DOHH2 (cell line): ENCODE measurements at regions not wholly inside any gene's neighbourhood (a gene's known extent, or its start where the extent isn't known, plus 50 kb on each side); places are given as distances from the start of the nearest gene placed in this dataset.

Source experiments
- H3F3A ChIP-seq: fragments of 200-600 bp; sonication (generic), shearing (Covaris generic); 2 replicates; pipeline ENCODE4 v1.6.0; 2016; ENCODE audit warnings: antibody characterized with exemption, mild to moderate bottlenecking; ENCODE audit not compliant: control insufficient read depth, insufficient read depth
- H3K27ac ChIP-seq: fragments of 200-600 bp; sonication (generic); 2 replicates; pipeline ENCODE4 v1.5.1; 2014; ENCODE audit warnings: low read depth, mild to moderate bottlenecking, low read length, moderate library complexity
- H3K27me3 ChIP-seq: fragments of 200-600 bp; sonication (generic); 2 replicates; pipeline ENCODE4 v1.6.1; 2014; ENCODE audit warnings: mild to moderate bottlenecking, low read length, mixed read lengths; ENCODE audit not compliant: control insufficient read depth
- H3K36me3 ChIP-seq: fragments of 200-600 bp; sonication (generic); 2 replicates; pipeline ENCODE4 v1.6.1; 2014; ENCODE audit warnings: mild to moderate bottlenecking, low read length, moderate library complexity, mixed read lengths; ENCODE audit not compliant: control insufficient read depth
- H3K4me1 ChIP-seq: fragments of 200-600 bp; sonication (generic); 2 replicates; pipeline ENCODE4 v1.6.1; 2014; ENCODE audit warnings: mild to moderate bottlenecking, low read length, mixed read lengths; ENCODE audit not compliant: control insufficient read depth
- H3K4me2 ChIP-seq: fragments of 200-600 bp; sonication (generic); 2 replicates; pipeline ENCODE4 v1.6.0; 2014; ENCODE audit warnings: mild to moderate bottlenecking, low read length, moderate library complexity
- H3K4me3 ChIP-seq: fragments of 200-600 bp; sonication (generic); 2 replicates; pipeline ENCODE4 v1.5.1; 2014; ENCODE audit warnings: mild to moderate bottlenecking, low read length, mixed read lengths
- H3K79me2 ChIP-seq: fragments of 200-600 bp; sonication (generic); 2 replicates; pipeline ENCODE4 v1.6.1; 2014; ENCODE audit warnings: mild to moderate bottlenecking, low read length, mixed read lengths; ENCODE audit not compliant: control insufficient read depth
- H3K9me2 ChIP-seq: fragments of 200-600 bp; sonication (generic); replicated peaks from 2 replicates; pipeline ENCODE4 v1.6.1; 2014; ENCODE audit warnings: mild to moderate bottlenecking, low read length, mixed read lengths; ENCODE audit not compliant: control insufficient read depth
- H3K9me3 ChIP-seq: fragments of 200-600 bp; sonication (generic); 2 replicates; pipeline ENCODE4 v1.6.1; 2014; ENCODE audit warnings: antibody characterized with exemption, low read length, mixed read lengths; ENCODE audit not compliant: control insufficient read depth, insufficient read depth
- H4K20me1 ChIP-seq: fragments of 200-600 bp; sonication (generic); 2 replicates; pipeline ENCODE4 v1.6.0; 2014; ENCODE audit warnings: low read depth, mild to moderate bottlenecking, antibody characterized with exemption, low read length, moderate library complexity; ENCODE audit not compliant: control insufficient read depth, insufficient read depth
- EZH2phosphoT487 ChIP-seq: fragments of 200-600 bp; sonication (generic); IDR thresholded peaks from 2 replicates; pipeline ENCODE4 v1.6.1; 2017; ENCODE audit warnings: borderline replicate concordance, mild to moderate bottlenecking, antibody characterized with exemption, low read length, moderate library complexity, mixed read lengths
- TF ChIP-seq, protein P1 (sequence below): fragments of 200-600 bp; sonication (generic); IDR thresholded peaks from one replicate; pipeline ENCODE4 v1.5.1; 2014; ENCODE audit warnings: antibody characterized with exemption, mild to moderate bottlenecking, low read depth, low read length; ENCODE audit not compliant: poor library complexity, severe bottlenecking

DNA sequence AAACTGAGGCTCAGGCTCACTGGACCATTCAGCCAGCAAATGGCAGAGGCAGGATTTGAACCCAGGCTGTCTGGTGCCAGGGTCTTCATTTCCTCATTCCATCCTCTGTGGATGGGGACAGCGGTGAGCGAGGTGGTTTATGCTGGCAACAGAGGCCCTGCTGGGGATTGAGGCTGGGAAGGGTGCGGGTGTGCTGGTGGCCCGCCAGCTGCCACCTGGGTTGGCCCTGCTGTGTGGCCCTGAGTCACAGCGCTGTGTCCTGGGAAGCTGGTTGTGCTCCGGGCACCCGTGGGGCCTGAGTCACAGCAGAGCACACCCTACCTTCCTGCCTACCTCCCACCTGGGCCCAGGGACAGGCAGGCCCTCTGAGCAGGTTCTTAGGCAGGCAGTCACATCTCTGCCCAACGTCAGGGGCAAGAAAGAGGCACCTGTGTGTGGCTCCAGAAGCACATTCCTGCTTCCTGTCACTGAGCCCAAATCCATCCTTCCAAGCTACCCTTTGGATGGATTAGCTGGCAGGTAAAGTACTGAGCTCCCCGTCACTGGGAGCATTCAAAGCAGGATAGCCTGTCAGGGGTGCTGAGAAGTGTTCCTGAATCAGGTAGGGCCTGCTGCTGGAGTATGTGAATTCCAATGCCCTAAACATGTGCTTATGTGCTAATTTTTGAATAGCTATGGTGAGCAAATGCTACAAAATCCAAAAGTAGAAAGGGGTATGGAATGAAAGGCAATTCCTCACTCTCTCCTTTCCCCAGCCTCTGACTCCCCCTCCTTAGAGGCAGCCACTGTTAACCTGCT, 53.9 kb downstream of the CEBPB start:
- Histone ChIP-seq H3K9me2 (no peaks in the 10 kb centered on the region), H3F3A (no peaks in the 10 kb centered on the region), H3K27ac (no peak overlapping the region), H4K20me1 (no peaks in the 10 kb centered on the region), H3K36me3 (no peaks in the 10 kb centered on the region), H3K27me3 (peaks cover 4% of the 10 kb centered on the region; the same call in 1 of the 2 replicates), H3K4me1 (no peaks in the 10 kb centered on the region), H3K79me2 (no peaks in the 10 kb centered on the region), H3K9me3 (no peaks in the 10 kb centered on the region), H3K4me2 (no peak overlapping the region), H3K4me3 (no peak overlapping the region)
- TF ChIP-seq, protein P1, sequence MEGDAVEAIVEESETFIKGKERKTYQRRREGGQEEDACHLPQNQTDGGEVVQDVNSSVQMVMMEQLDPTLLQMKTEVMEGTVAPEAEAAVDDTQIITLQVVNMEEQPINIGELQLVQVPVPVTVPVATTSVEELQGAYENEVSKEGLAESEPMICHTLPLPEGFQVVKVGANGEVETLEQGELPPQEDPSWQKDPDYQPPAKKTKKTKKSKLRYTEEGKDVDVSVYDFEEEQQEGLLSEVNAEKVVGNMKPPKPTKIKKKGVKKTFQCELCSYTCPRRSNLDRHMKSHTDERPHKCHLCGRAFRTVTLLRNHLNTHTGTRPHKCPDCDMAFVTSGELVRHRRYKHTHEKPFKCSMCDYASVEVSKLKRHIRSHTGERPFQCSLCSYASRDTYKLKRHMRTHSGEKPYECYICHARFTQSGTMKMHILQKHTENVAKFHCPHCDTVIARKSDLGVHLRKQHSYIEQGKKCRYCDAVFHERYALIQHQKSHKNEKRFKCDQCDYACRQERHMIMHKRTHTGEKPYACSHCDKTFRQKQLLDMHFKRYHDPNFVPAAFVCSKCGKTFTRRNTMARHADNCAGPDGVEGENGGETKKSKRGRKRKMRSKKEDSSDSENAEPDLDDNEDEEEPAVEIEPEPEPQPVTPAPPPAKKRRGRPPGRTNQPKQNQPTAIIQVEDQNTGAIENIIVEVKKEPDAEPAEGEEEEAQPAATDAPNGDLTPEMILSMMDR, result no peak

DNA sequence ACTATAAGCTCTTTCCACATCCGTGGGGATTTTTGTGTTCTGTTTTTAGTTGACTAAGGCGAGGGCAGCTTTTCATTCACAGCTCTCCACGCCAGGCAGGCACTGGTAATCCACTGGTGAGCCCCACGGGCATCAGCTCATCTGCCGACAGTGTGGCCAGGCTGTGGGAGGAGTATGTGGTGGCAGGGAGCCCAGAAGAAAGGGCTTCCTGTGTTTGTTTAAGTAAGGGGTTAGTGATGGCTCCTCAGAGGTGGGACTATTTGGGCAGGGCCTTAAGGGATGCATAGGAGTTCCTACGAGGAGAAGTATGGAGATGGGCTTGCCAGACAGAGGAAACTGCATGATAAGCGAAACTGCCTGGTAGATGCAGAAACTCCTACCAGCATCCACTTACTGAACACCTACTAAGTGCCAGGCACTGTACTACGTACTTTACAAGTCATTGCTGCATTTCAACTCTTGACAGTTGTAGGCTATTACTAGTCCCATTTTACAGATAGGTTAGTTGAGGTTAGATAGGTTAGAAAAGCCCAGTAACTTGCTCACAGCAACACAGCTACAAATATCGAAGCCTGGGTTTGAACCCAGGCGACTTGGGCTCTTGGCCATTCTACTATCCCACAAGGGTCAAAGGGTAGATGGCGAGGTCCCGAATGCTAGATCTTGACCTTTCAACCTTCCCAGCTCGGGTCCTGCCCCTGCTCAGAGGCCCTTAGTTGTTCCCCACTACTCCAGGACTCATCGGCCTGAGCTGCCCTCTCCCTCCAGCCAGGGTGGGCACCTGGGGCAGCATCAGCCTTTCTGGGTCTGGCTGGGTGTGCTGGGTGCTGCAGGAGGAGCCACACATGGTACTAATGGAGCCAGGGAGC, 55.1 kb downstream of the CEBPB start:
- Histone ChIP-seq H4K20me1 (no peaks in the 10 kb centered on the region), H3K27ac (no peak overlapping the region), H3K36me3 (no peaks in the 10 kb centered on the region), H3K27me3 (no peaks in the 10 kb centered on the region), H3K9me3 (no peaks in the 10 kb centered on the region), H3K9me2 (no peaks in the 10 kb centered on the region), H3F3A (no peaks in the 10 kb centered on the region), H3K4me1 (no peaks in the 10 kb centered on the region), H3K79me2 (no peaks in the 10 kb centered on the region), H3K4me2 (no peak overlapping the region), H3K4me3 (no peak overlapping the region)
- no peak for TF ChIP-seq EZH2phosphoT487
- TF ChIP-seq, protein P1, result no peak

DNA sequence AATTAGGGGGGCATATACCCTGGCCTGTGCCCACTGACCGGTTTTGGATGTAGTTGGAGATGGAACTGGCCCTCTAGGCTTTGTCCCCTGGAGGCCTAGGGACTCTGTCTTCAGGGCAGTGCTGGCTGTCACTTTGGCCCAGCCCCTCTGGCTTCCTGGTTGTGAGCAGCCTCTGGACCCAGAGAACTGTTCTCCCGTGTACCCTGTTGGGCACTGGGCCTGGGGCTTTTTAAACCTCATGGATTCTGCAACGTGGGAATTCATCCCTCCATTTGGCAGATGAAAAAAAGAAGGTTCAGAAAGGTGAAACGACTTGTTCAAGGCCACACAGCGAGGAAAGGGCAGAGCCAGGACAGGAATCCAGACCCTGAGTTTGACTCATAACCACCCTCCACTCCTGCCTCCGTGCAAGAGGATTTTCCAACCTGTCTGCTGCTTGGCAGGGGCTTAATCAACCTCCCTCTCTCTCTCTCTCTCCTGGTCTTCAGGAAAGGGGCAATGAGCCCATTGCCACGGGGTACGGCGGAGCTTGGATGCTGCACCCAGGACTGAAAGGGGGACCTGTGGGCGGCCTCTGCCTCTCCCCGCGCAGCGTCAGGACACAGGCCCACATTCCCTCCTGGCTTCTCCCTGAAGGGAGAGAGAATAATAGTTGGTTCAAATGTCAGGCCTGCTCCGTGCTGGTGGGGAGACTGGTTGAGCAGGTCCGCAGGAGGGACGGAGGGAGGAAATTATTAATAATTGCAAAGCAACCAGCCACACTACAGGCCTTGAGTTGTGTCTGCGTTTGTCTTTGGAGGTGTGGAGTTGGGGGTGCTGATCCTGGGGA, 56.0 kb downstream of the CEBPB start:
- H4K20me1 ChIP-seq, result no peaks in the 10 kb centered on the region
- H3K9me2 ChIP-seq, result no peaks in the 10 kb centered on the region
- H3K36me3 ChIP-seq, result no peaks in the 10 kb centered on the region
- no peaks in the 10 kb centered on the region for H3K27me3 ChIP-seq
- H3K4me2 ChIP-seq, result no peak overlapping the region
- no peak overlapping the region for H3K4me3 ChIP-seq
- H3K79me2 ChIP-seq, result no peaks in the 10 kb centered on the region
- TF ChIP-seq, protein P1, result no peak
- TF ChIP-seq EZH2phosphoT487, result no peak
- no peak overlapping the region for H3K27ac ChIP-seq
- no peaks in the 10 kb centered on the region for H3F3A ChIP-seq
- no peaks in the 10 kb centered on the region for H3K4me1 ChIP-seq
- no peaks in the 10 kb centered on the region for H3K9me3 ChIP-seq
